ENCODE measurements at regions not wholly inside any gene's neighbourhood (a gene's known extent, or its start where the extent isn't known, plus 50 kb on each side); places are given as distances from the start of the nearest gene placed in this dataset.

- no peak for TF ChIP-seq CTCF (IDR thresholded peaks at IDR 0.05; ENCODE audit: extremely low read depth, low read depth, low read length)
- no peaks in the 10 kb centered on the region for H3K36me3 ChIP-seq (ENCODE audit: insufficient read depth, low read length)
- no peaks in the 10 kb centered on the region for H3K27me3 ChIP-seq (ENCODE audit: insufficient read depth, low read length)
- no peak overlapping the region for H3K4me2 ChIP-seq (ENCODE audit: insufficient read depth, low read length)
- H3K9me3 ChIP-seq (ENCODE audit: low read depth, low read length), result no peaks in the 10 kb centered on the region
- no peak overlapping the region for H3K4me3 ChIP-seq (ENCODE audit: insufficient read depth, low read length)
- H3K79me2 ChIP-seq (ENCODE audit: insufficient read depth, low read length), result no peaks in the 10 kb centered on the region
- peak overlapping the region; percentile 25 for H3K27ac ChIP-seq (ENCODE audit: low read depth, low read length)
- no peaks in the 10 kb centered on the region for H4K20me1 ChIP-seq (ENCODE audit: insufficient read depth, low read length)
- peaks cover 28% of the 10 kb centered on the region for H3K4me1 ChIP-seq (ENCODE audit: insufficient read depth, low read length)
- no peak for DNase-seq (ENCODE audit: insufficient read length, low spot score, missing footprints)
- H2AFZ ChIP-seq (ENCODE audit: low read length), result no peak overlapping the region
Observed at GRCh38 chr16:64094181-64094965, 1027.5 kb downstream of the CDH11 start.

- H3K4me2 ChIP-seq (ENCODE audit: insufficient read depth, low read length), result peak overlapping the region; percentile 27
- H4K20me1 ChIP-seq (ENCODE audit: insufficient read depth, low read length), result no peaks in the 10 kb centered on the region
- no peak for TF ChIP-seq CTCF (IDR thresholded peaks at IDR 0.05; ENCODE audit: extremely low read depth, low read depth, low read length)
- no peaks in the 10 kb centered on the region for H3K79me2 ChIP-seq (ENCODE audit: insufficient read depth, low read length)
- H3K36me3 ChIP-seq (ENCODE audit: insufficient read depth, low read length), result no peaks in the 10 kb centered on the region
- no peaks in the 10 kb centered on the region for H3K9me3 ChIP-seq (ENCODE audit: low read depth, low read length)
- DNase-seq (ENCODE audit: insufficient read length, low spot score, missing footprints), result no peak
- H3K4me3 ChIP-seq (ENCODE audit: insufficient read depth, low read length), result no peak overlapping the region
- peaks cover 28% of the 10 kb centered on the region for H3K4me1 ChIP-seq (ENCODE audit: insufficient read depth, low read length)
- peak overlapping the region; percentile 74 for H3K27ac ChIP-seq (ENCODE audit: low read depth, low read length)
- no peaks in the 10 kb centered on the region for H3K27me3 ChIP-seq (ENCODE audit: insufficient read depth, low read length)
- H2AFZ ChIP-seq (ENCODE audit: low read length), result peak overlapping the region; percentile 79
Observed at GRCh38 chr16:64092271-64092670, 1029.6 kb downstream of the CDH11 start.

GRCh38 chr16:64090327-64090726 is 1031.5 kb downstream of the CDH11 start:
- no peak for TF ChIP-seq CTCF (IDR thresholded peaks at IDR 0.05; ENCODE audit: extremely low read depth, low read depth, low read length)
- no peaks in the 10 kb centered on the region for H3K36me3 ChIP-seq (ENCODE audit: insufficient read depth, low read length)

GRCh38 chr16:64089697-64090096 is 1032.2 kb downstream of the CDH11 start:
- Histone ChIP-seq H3K27me3 (ENCODE audit: insufficient read depth, low read length) (no peaks in the 10 kb centered on the region), H3K9me3 (ENCODE audit: low read depth, low read length) (no peaks in the 10 kb centered on the region), H3K4me1 (ENCODE audit: insufficient read depth, low read length) (peaks cover 21% of the 10 kb centered on the region), H3K79me2 (ENCODE audit: insufficient read depth, low read length) (no peaks in the 10 kb centered on the region), H3K4me3 (ENCODE audit: insufficient read depth, low read length) (no peak overlapping the region), H3K36me3 (ENCODE audit: insufficient read depth, low read length) (no peaks in the 10 kb centered on the region), H4K20me1 (ENCODE audit: insufficient read depth, low read length) (no peaks in the 10 kb centered on the region), H2AFZ (ENCODE audit: low read length) (no peak overlapping the region), H3K27ac (ENCODE audit: low read depth, low read length) (no peak overlapping the region), H3K4me2 (ENCODE audit: insufficient read depth, low read length) (no peak overlapping the region)
- TF ChIP-seq CTCF (IDR thresholded peaks at IDR 0.05; ENCODE audit: extremely low read depth, low read depth, low read length), result peak; percentile 66
- no peak for DNase-seq (ENCODE audit: insufficient read length, low spot score, missing footprints)

More at GRCh38 chr16:64090327-64090726, 1031.5 kb downstream of the CDH11 start:
- H2AFZ ChIP-seq (ENCODE audit: low read length), result no peak overlapping the region
- no peak overlapping the region for H3K4me2 ChIP-seq (ENCODE audit: insufficient read depth, low read length)
- no peaks in the 10 kb centered on the region for H3K79me2 ChIP-seq (ENCODE audit: insufficient read depth, low read length)
- no peak overlapping the region for H3K27ac ChIP-seq (ENCODE audit: low read depth, low read length)
- no peak for DNase-seq (ENCODE audit: insufficient read length, low spot score, missing footprints)
- H3K9me3 ChIP-seq (ENCODE audit: low read depth, low read length), result no peaks in the 10 kb centered on the region
- no peak overlapping the region for H3K4me3 ChIP-seq (ENCODE audit: insufficient read depth, low read length)
- peaks cover 26% of the 10 kb centered on the region for H3K4me1 ChIP-seq (ENCODE audit: insufficient read depth, low read length)
- no peaks in the 10 kb centered on the region for H3K27me3 ChIP-seq (ENCODE audit: insufficient read depth, low read length)
- no peaks in the 10 kb centered on the region for H4K20me1 ChIP-seq (ENCODE audit: insufficient read depth, low read length)

Data from osteoblast (primary cell).